ENCODE measurements at regions not wholly inside any gene's neighbourhood (a gene's known extent, or its start where the extent isn't known, plus 50 kb on each side); places are given as distances from the start of the nearest gene placed in this dataset.

- DNase-seq: no peak
These were observed 179.1 kb downstream of the RSL24D1 start for GRCh38 chr15:55017635-55018034.

GRCh38 chr15:55016225-55016624, 180.5 kb downstream of the RSL24D1 start:
- no peak for DNase-seq

- DNase-seq: no peak
These were observed 181.7 kb downstream of the RSL24D1 start for GRCh38 chr15:55015093-55015445.

- DNase-seq: no peak
These were observed 182.2 kb downstream of the RSL24D1 start for GRCh38 chr15:55014391-55015092.

- DNase-seq: no peak
These were observed 188.3 kb downstream of the RSL24D1 start for GRCh38 chr15:55008421-55008820.

GRCh38 chr15:55007561-55007960, 189.2 kb downstream of the RSL24D1 start:
- peak; percentile 1 for DNase-seq

- no peak for DNase-seq
These were observed 191.1 kb downstream of the RSL24D1 start for GRCh38 chr15:55005679-55006078.

GRCh38 chr15:55003965-55004873, 192.5 kb downstream of the RSL24D1 start:
- no peak for DNase-seq

GRCh38 chr15:54998661-54999060, 198.1 kb downstream of the RSL24D1 start:
- DNase-seq: no peak

- no peak for DNase-seq
These were observed 205.9 kb downstream of the RSL24D1 start for GRCh38 chr15:54990793-54991192.

- no peak for DNase-seq
These were observed 208.9 kb downstream of the RSL24D1 start for GRCh38 chr15:54987881-54988280.

- DNase-seq: no peak
These were observed 216.8 kb downstream of the RSL24D1 start for GRCh38 chr15:54979964-54980363.

- no peak for DNase-seq
These were observed 234.1 kb downstream of the RSL24D1 start for GRCh38 chr15:54962637-54963036.

GRCh38 chr15:54960266-54960665, 236.5 kb downstream of the RSL24D1 start:
- no peak for DNase-seq

GRCh38 chr15:54941417-54941816, 255.3 kb downstream of the RSL24D1 start:
- no peak for DNase-seq

GRCh38 chr15:54917312-54917711, 279.4 kb downstream of the RSL24D1 start:
- DNase-seq: no peak

- no peak for DNase-seq
These were observed 281.4 kb downstream of the RSL24D1 start for GRCh38 chr15:54915380-54915779.

GRCh38 chr15:54884312-54884711, 312.4 kb downstream of the RSL24D1 start:
- no peak for DNase-seq

GRCh38 chr15:54859982-54860381, 336.8 kb downstream of the RSL24D1 start:
- no peak for DNase-seq

- DNase-seq: no peak
These were observed 342.1 kb downstream of the RSL24D1 start for GRCh38 chr15:54854667-54855066.

- no peak for DNase-seq
These were observed 346.6 kb downstream of the RSL24D1 start for GRCh38 chr15:54850101-54850500.

- DNase-seq: no peak
These were observed 353.7 kb downstream of the RSL24D1 start for GRCh38 chr15:54843006-54843405.

- DNase-seq: no peak
These were observed 354.9 kb downstream of the RSL24D1 start for GRCh38 chr15:54841701-54842305.

Measured in NCI-H2029 (cell line).